NCI-H446 treated with DMSO at 0.1 percent for 48 hours (cell line): ENCODE measurements at regions not wholly inside any gene's neighbourhood (a gene's known extent, or its start where the extent isn't known, plus 50 kb on each side); places are given as distances from the start of the nearest gene placed in this dataset.

Experiments
- DNase-seq: peaks from one replicate; lab custom pipeline; 2025; lab: John Stamatoyannopoulos, UW

GRCh38 chr17:33978889-33979288 lies 276.2 kb upstream of the CCL2 start:
- no peak for DNase-seq

- no peak for DNase-seq
These were observed 274.9 kb upstream of the CCL2 start for GRCh38 chr17:33980193-33980592.

- DNase-seq = no peak
These were observed 273.1 kb upstream of the CCL2 start for GRCh38 chr17:33981711-33982601.

GRCh38 chr17:33982909-33983308 lies 272.2 kb upstream of the CCL2 start:
- no peak for DNase-seq

GRCh38 chr17:33983824-33984574 lies 271.1 kb upstream of the CCL2 start:
- DNase-seq = no peak

GRCh38 chr17:33986088-33986487 lies 269.0 kb upstream of the CCL2 start:
- DNase-seq = no peak

GRCh38 chr17:33986566-33986965 lies 268.5 kb upstream of the CCL2 start:
- DNase-seq = no peak

- no peak for DNase-seq
These were observed 267.9 kb upstream of the CCL2 start for GRCh38 chr17:33987162-33987561.

GRCh38 chr17:33989361-33990148 lies 265.5 kb upstream of the CCL2 start:
- DNase-seq = no peak

- DNase-seq = no peak
These were observed 264.0 kb upstream of the CCL2 start for GRCh38 chr17:33990943-33991706.

GRCh38 chr17:33992113-33992512 lies 263.0 kb upstream of the CCL2 start:
- no peak for DNase-seq

- DNase-seq = no peak
These were observed 254.4 kb upstream of the CCL2 start for GRCh38 chr17:34000639-34001038.

- DNase-seq = no peak
These were observed 253.8 kb upstream of the CCL2 start for GRCh38 chr17:34001246-34001645.

- DNase-seq = no peak
These were observed 249.0 kb upstream of the CCL2 start for GRCh38 chr17:34006126-34006525.

GRCh38 chr17:34008125-34008524 lies 247.0 kb upstream of the CCL2 start:
- DNase-seq = no peak

GRCh38 chr17:34009912-34010311 lies 245.2 kb upstream of the CCL2 start:
- no peak for DNase-seq

- no peak for DNase-seq
These were observed 244.6 kb upstream of the CCL2 start for GRCh38 chr17:34010534-34010933.

- DNase-seq = no peak
These were observed 243.5 kb upstream of the CCL2 start for GRCh38 chr17:34011599-34011998.

- no peak for DNase-seq
These were observed 242.2 kb upstream of the CCL2 start for GRCh38 chr17:34012709-34013375.

- DNase-seq = no peak
These were observed 239.8 kb upstream of the CCL2 start for GRCh38 chr17:34015253-34015652.

GRCh38 chr17:34024386-34024785 lies 230.7 kb upstream of the CCL2 start:
- no peak for DNase-seq
